Gastroesophageal sphincter (tissue), 4 donors: ENCODE measurements at regions not wholly inside any gene's neighbourhood (a gene's known extent, or its start where the extent isn't known, plus 50 kb on each side); places are given as distances from the start of the nearest gene placed in this dataset.

Experiments
- ATAC-seq: fragments of 150-250 bp; one replicate; pipeline ENCODE4 v1.9.1; 2016; ENCODE audit warnings: mild to moderate bottlenecking, moderate library complexity
- H3K27ac ChIP-seq, 4 donors: fragments of 200-600 bp; sonication (generic) in 3 of 4; 1 replicate in 3 of 4; 2 replicates in 1 of 4; pipeline ENCODE4 v1.5.1; 2016 to 2019
- H3K27me3 ChIP-seq: fragments of 200-600 bp; sonication (generic); one replicate; pipeline ENCODE4 v1.5.1; 2019
- H3K36me3 ChIP-seq, 2 donors: fragments of 200-600 bp; sonication (generic); one replicate each; pipeline ENCODE4 v1.5.1; 2019; ENCODE audit warnings: control low read depth in 1 of 2
- H3K4me1 ChIP-seq, 3 donors: fragments of 200-600 bp; sonication (generic); 1 replicate in 2 of 3; 2 replicates in 1 of 3; pipeline ENCODE4 v1.5.1; 2016 to 2019; ENCODE audit warnings: control low read depth in 2 of 3
- H3K4me3 ChIP-seq, 2 donors: fragments of 200-600 bp; sonication (generic); one replicate each; pipeline ENCODE4 v1.5.1; 2019; ENCODE audit warnings: mild to moderate bottlenecking in 1 of 2, moderate library complexity in 1 of 2
- H3K9me3 ChIP-seq, 3 donors: fragments of 200-600 bp; sonication (generic); one replicate each; pipeline ENCODE4 v1.5.1; 2017 to 2019; ENCODE audit warnings: control low read depth in 2 of 3
- EP300 ChIP-seq: sonication (generic); formaldehyde crosslinking; IDR thresholded peaks from one replicate; pipeline ENCODE4 v1.6.1; 2017; ENCODE audit warnings: antibody characterized with exemption, mild to moderate bottlenecking
- POLR2A ChIP-seq, 2 donors: fragments of 450-650 bp; IDR thresholded peaks; one replicate each; pipeline ENCODE4 v1.6.1; 2017; ENCODE audit warnings: antibody characterized with exemption in 2 of 2, mild to moderate bottlenecking in 2 of 2, moderate library complexity in 1 of 2
- POLR2AphosphoS5 ChIP-seq: sonication (generic); formaldehyde crosslinking; IDR thresholded peaks from one replicate; pipeline ENCODE4 v1.6.1; 2017; ENCODE audit warnings: antibody characterized with exemption
- WGBS, 2 donors: methylation state at CpG; one replicate each; pipeline ENCODE4 v1.1.5; 2018; ENCODE audit warnings: low coverage in 1 of 2; 5-methylcytosine and 5-hydroxymethylcytosine counted together
- small RNA-seq, 4 donors: library from RNA; depleted of rRNA; stranded (forward); fragments of <200 nt; gene quantifications; one replicate each; pipeline ENCODE3, GENCODE V24; 2016
- TF ChIP-seq, protein P1 (sequence below), 4 experiments: fragments of 200-600 bp in 2 of 4; fragments of 450-650 bp in 2 of 4; sonication (generic) in 1 of 4; IDR thresholded peaks; one replicate each; pipeline ENCODE4 v1.5.1; 2017 to 2019; ENCODE audit warnings: antibody characterized with exemption in 4 of 4, mild to moderate bottlenecking in 2 of 4, moderate library complexity in 2 of 4

DNA sequence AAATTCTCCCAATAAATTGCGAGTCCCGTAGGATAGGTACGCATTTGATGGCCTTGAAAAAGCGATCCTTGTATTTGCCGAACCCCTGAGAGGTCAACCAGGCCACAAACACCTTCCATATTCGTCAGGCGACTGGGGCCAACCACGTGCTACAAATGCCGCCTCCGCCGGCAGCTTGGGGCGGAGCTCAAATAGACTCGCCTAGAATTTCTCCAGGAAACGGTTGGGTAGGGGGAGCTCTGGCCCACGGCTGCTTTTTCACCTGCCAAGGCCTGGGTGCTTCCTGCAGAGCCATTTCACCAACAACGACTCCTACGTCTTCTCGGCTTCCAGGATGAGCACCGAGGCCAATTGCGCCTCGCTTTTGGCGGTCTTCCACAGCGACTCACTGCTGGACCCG lies 53.4 kb upstream of the KIF5B start:
- Histone ChIP-seq H3K9me3 (no peaks in the 10 kb centered on the region), H3K27me3 (no peaks in the 10 kb centered on the region), H3K4me3 (no peak overlapping the region), H3K27ac (no peak overlapping the region), H3K36me3 (no peaks in the 10 kb centered on the region), H3K4me1 (peaks cover 0 to 11% (median 0%) of the 10 kb centered on the region in 3 donors)
- no peak for ATAC-seq
- TF ChIP-seq POLR2A (IDR thresholded peaks at IDR 0.05): no peak
- TF ChIP-seq EP300: no peak
- TF ChIP-seq, protein P1, sequence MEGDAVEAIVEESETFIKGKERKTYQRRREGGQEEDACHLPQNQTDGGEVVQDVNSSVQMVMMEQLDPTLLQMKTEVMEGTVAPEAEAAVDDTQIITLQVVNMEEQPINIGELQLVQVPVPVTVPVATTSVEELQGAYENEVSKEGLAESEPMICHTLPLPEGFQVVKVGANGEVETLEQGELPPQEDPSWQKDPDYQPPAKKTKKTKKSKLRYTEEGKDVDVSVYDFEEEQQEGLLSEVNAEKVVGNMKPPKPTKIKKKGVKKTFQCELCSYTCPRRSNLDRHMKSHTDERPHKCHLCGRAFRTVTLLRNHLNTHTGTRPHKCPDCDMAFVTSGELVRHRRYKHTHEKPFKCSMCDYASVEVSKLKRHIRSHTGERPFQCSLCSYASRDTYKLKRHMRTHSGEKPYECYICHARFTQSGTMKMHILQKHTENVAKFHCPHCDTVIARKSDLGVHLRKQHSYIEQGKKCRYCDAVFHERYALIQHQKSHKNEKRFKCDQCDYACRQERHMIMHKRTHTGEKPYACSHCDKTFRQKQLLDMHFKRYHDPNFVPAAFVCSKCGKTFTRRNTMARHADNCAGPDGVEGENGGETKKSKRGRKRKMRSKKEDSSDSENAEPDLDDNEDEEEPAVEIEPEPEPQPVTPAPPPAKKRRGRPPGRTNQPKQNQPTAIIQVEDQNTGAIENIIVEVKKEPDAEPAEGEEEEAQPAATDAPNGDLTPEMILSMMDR (IDR thresholded peaks at IDR 0.05): no peak
- TF ChIP-seq POLR2AphosphoS5: no peak
- 87 to 100% methylated on average over 3 to 9 of the region's 24 CpGs for WGBS, 2 donors

Small RNA genes in the stretch of these regions (small RNA-seq; reads per million reads assigned to genes)
- gene AL161932.1 (0 reads per million in 4 donors), gene RNU7-22P (0 reads per million in 4 donors)
